Psoas muscle (tissue), 7 donors: ENCODE measurements at regions not wholly inside any gene's neighbourhood (a gene's known extent, or its start where the extent isn't known, plus 50 kb on each side); places are given as distances from the start of the nearest gene placed in this dataset.

ENCODE experiments used
- ATAC-seq, 4 donors: fragments of 200-7000 bp; cut with Tn5 transposase; one replicate each; pipeline ENCODE4 v1.9.1; 2020; ENCODE audit warnings: moderate library complexity in 3 of 4, mild to moderate bottlenecking in 2 of 4
- DNase-seq, 2 donors: peaks; one replicate each; pipeline ENCODE4 v3.0.0-alpha.2; 2020
- H3K27ac ChIP-seq: fragments of 200-600 bp; one replicate; pipeline ENCODE4 v1.8.0; 2022
- H3K27me3 ChIP-seq, 3 donors: fragments of 200-600 bp in 1 of 3; one replicate each; pipeline versions ENCODE4 v1.6.1 to v1.8.0; 2013 to 2022; ENCODE audit warnings: low read length in 2 of 3, mild to moderate bottlenecking in 2 of 3, moderate library complexity in 1 of 3; ENCODE audit not compliant: insufficient read depth in 3 of 3
- H3K36me3 ChIP-seq, 2 donors: fragments of 200-600 bp in 1 of 2; one replicate each; pipeline versions ENCODE4 v1.6.1 to v1.8.0; 2013 to 2022; ENCODE audit warnings: low read depth in 1 of 2, mild to moderate bottlenecking in 1 of 2, moderate library complexity in 1 of 2; ENCODE audit not compliant: insufficient read depth in 1 of 2
- H3K4me1 ChIP-seq: fragments of 200-600 bp; one replicate; pipeline ENCODE4 v1.8.0; 2022
- H3K4me3 ChIP-seq: fragments of 200-600 bp; one replicate; pipeline ENCODE4 v1.8.0; 2022; ENCODE audit warnings: mild to moderate bottlenecking
- H3K9me3 ChIP-seq: fragments of 200-600 bp; one replicate; pipeline ENCODE4 v1.8.0; 2022
- CTCF ChIP-seq: fragments of 200-600 bp; IDR thresholded peaks from one replicate; pipeline ENCODE4 v1.8.0; 2022; ENCODE audit warnings: antibody characterized with exemption
- WGBS, 3 donors: extraction: QIAGEN DNeasy Blood & Tissue Kit; methylation state at CpG; one replicate each; pipeline versions ENCODE4 v1.1.6 to v1.1.7; 2013; 5-methylcytosine and 5-hydroxymethylcytosine counted together
- intact Hi-C, 2 donors: fragments of 100-400 bp; cut with DNase I; formaldehyde crosslinking; loops; one replicate each; pipeline versions ENCODE4 v1.11.0 to v1.14.2; 2022
- donor health status: healthy with polysubstance abuse.
- donor health status: DM: no; HTN: no; CAD: no; lungs with moderate emphysema.
- donor health status: Bipolar disorder and iron deficiency.
- donor health status: healthy.
- donor health status: DM: yes; HTN: yes; CAD: no.
- donor health status: DM: no; HTN: no; CAD: no.
- donor health status: DM: yes; HTN: yes; CAD: no.

- H3K27me3 ChIP-seq: no peaks in the 10 kb centered on the region
- peaks cover 5% of the 10 kb centered on the region for H3K4me1 ChIP-seq
- DNase-seq (peak; percentile 90 to 92), ATAC-seq (peak; percentile 89 to 93 (median 91))
- peak; percentile 11 for TF ChIP-seq CTCF
- H3K4me3 ChIP-seq: no peak overlapping the region
- intact Hi-C loops: loop anchor here (5.0 to 10.0 kb wide), 3 partner anchors 55 to 482 kb away; no protein-coding TSS in a partner anchor
- no peaks in the 10 kb centered on the region for H3K36me3 ChIP-seq
- H3K9me3 ChIP-seq: no peaks in the 10 kb centered on the region
- H3K27ac ChIP-seq: peak overlapping the region; percentile 61
- 64 to 80% (median 70%) methylated on average over 3 of the region's 3 CpGs for WGBS, 3 donors
Measured at GRCh38 chr6:134826889-134827737, 122.8 kb downstream of the ALDH8A1 start.

- Histone ChIP-seq H3K36me3 (no peaks in the 10 kb centered on the region), H3K27ac (no peak overlapping the region), H3K4me1 (peaks cover 5% of the 10 kb centered on the region), H3K9me3 (no peaks in the 10 kb centered on the region), H3K27me3 (no peaks in the 10 kb centered on the region), H3K4me3 (no peak overlapping the region)
- ATAC-seq (no peak), DNase-seq (no peak)
- 80 to 93% (median 92%) methylated on average over 2 of the region's 2 CpGs for WGBS, 3 donors
- no peak for TF ChIP-seq CTCF
- intact Hi-C loops: loop anchor here (1.0 to 10.0 kb wide), 8 partner anchors 181 to 666 kb away; no protein-coding TSS in a partner anchor
Measured at GRCh38 chr6:134823710-134824034, 126.2 kb downstream of the ALDH8A1 start.

GRCh38 chr6:134822920-134823709 lies 126.8 kb downstream of the ALDH8A1 start:
- H3K27ac ChIP-seq: peak overlapping the region; percentile 3
- 6 to 14% (median 8%) methylated on average over 10 of the region's 10 CpGs for WGBS, 3 donors
- no peaks in the 10 kb centered on the region for H3K27me3 ChIP-seq
- intact Hi-C loops: loop anchor here (1.0 to 10.0 kb wide), 8 partner anchors 181 to 666 kb away; no protein-coding TSS in a partner anchor
- no peak overlapping the region for H3K4me3 ChIP-seq
- H3K9me3 ChIP-seq: no peaks in the 10 kb centered on the region
- no peak for DNase-seq
- peak; percentile 66 to 84 (median 70) for ATAC-seq
- no peaks in the 10 kb centered on the region for H3K36me3 ChIP-seq
- H3K4me1 ChIP-seq: peaks cover 5% of the 10 kb centered on the region
- TF ChIP-seq CTCF: peak; percentile 86

- ATAC-seq: no peak
- Histone ChIP-seq H3K9me3 (no peaks in the 10 kb centered on the region), H3K27ac (peak overlapping the region; percentile 3), H3K36me3 (no peaks in the 10 kb centered on the region), H3K4me1 (peaks cover under 1% of the 10 kb centered on the region), H3K4me3 (no peak overlapping the region), H3K27me3 (no peaks in the 10 kb centered on the region)
- no peak for TF ChIP-seq CTCF
- intact Hi-C loops: loop anchor here (2.0 to 10.0 kb wide), 6 partner anchors 180 to 665 kb away; no protein-coding TSS in a partner anchor
- no peak for DNase-seq
- 60 to 88% (median 66%) methylated on average over 10 of the region's 10 CpGs for WGBS, 3 donors
Measured at GRCh38 chr6:134821928-134822864, 127.7 kb downstream of the ALDH8A1 start.
